NT2/D1 (cell line): ENCODE measurements at regions not wholly inside any gene's neighbourhood (a gene's known extent, or its start where the extent isn't known, plus 50 kb on each side); places are given as distances from the start of the nearest gene placed in this dataset.

Source experiments
- SUZ12 ChIP-seq: IDR thresholded peaks from 2 replicates; pipeline ENCODE4 v1.6.1; 2011; ENCODE audit not compliant: insufficient read length, insufficient read depth; ENCODE audit errors: extremely low read depth
- ZNF274 ChIP-seq: IDR thresholded peaks from 2 replicates; pipeline ENCODE4 v1.6.1; 2011; ENCODE audit warnings: mild to moderate bottlenecking, low read depth, low read length

DNA sequence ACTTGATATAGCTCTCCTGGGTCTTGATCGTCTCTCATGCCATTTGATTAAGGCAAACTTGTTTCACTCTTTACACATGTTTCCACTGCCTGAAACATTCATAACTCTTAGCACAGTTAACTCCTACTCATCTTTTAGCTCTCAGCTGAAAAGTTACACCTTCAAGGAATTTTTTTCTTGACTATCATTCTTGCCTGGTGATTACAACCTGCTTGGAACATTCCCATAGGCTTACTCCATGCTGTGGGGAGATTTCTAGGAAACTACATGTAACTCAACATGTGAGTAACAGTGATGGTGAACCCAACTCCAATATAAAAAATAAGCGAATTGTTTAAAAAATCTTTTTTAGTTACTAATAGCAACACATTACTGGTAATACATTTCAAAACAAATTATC lies 224.1 kb upstream of the MPDZ start:
- TF ChIP-seq ZNF274 (no peak), SUZ12 (no peak)
